ENCODE measurements at regions not wholly inside any gene's neighbourhood (a gene's known extent, or its start where the extent isn't known, plus 50 kb on each side); places are given as distances from the start of the nearest gene placed in this dataset.

GRCh38 chrY:8656515-8656914 lies 680.7 kb upstream of the TSPY4 start:
- Histone ChIP-seq H3K36me3 (no peaks in the 10 kb centered on the region), H3K9me3 (no peaks in the 10 kb centered on the region), H3K4me1 (no peaks in the 10 kb centered on the region), H3K4me3 (no peak overlapping the region), H3K27ac (no peak overlapping the region), H3K27me3 (no peaks in the 10 kb centered on the region)
- TF ChIP-seq CTCF (IDR thresholded peaks at IDR 0.05): no peak
- intact Hi-C loops (cut with DNase I): no loop called here
- no peak for FAIRE-seq
- no peak for DNase-seq
- WGBS, 2 donors: 38% methylated on average over 5 of the region's 5 CpGs; no CpG with 5 or more reads in 1 of the 2 donors
- ATAC-seq: no peak

- ATAC-seq (no peak), FAIRE-seq (no peak), DNase-seq (no peak)
- H3K36me3 ChIP-seq: no peaks in the 10 kb centered on the region
- no peaks in the 10 kb centered on the region for H3K27me3 ChIP-seq
- H3K27ac ChIP-seq: no peak overlapping the region
- no peak overlapping the region for H3K4me3 ChIP-seq
- TF ChIP-seq CTCF (IDR thresholded peaks at IDR 0.05): no peak
- no peaks in the 10 kb centered on the region for H3K9me3 ChIP-seq
- intact Hi-C loops (cut with DNase I): no loop called here
- WGBS, 2 donors: 75% methylated on average over 6 of the region's 6 CpGs; no CpG with 5 or more reads in 1 of the 2 donors
- no peaks in the 10 kb centered on the region for H3K4me1 ChIP-seq
These were observed 677.5 kb upstream of the TSPY4 start for GRCh38 chrY:8659721-8660120.

GRCh38 chrY:8673896-8674295 lies 663.4 kb upstream of the TSPY4 start:
- ATAC-seq (no peak), DNase-seq (no peak), FAIRE-seq (no peak)
- 64% methylated on average over 14 of the region's 14 CpGs; no CpG with 5 or more reads in 1 of the 2 donors for WGBS, 2 donors
- Histone ChIP-seq H3K27me3 (no peaks in the 10 kb centered on the region), H3K4me1 (no peaks in the 10 kb centered on the region), H3K9me3 (no peaks in the 10 kb centered on the region), H3K27ac (no peak overlapping the region), H3K4me3 (no peak overlapping the region), H3K36me3 (no peaks in the 10 kb centered on the region)
- TF ChIP-seq CTCF (IDR thresholded peaks at IDR 0.05): no peak
- intact Hi-C loops (cut with DNase I): no loop called here

GRCh38 chrY:8677336-8677935 lies 659.8 kb upstream of the TSPY4 start:
- intact Hi-C loops (cut with DNase I): no loop called here
- Histone ChIP-seq H3K4me3 (no peak overlapping the region), H3K27ac (no peak overlapping the region), H3K36me3 (no peaks in the 10 kb centered on the region), H3K4me1 (no peaks in the 10 kb centered on the region), H3K9me3 (no peaks in the 10 kb centered on the region), H3K27me3 (no peaks in the 10 kb centered on the region)
- no peak for TF ChIP-seq CTCF (IDR thresholded peaks at IDR 0.05)
- FAIRE-seq: no peak
- DNase-seq: no peak
- no peak for ATAC-seq
- WGBS, 2 donors: 52% methylated on average over 5 of the region's 5 CpGs; no CpG with 5 or more reads in 1 of the 2 donors

- Histone ChIP-seq H3K27ac (no peak overlapping the region), H3K4me3 (no peak overlapping the region), H3K36me3 (no peaks in the 10 kb centered on the region), H3K4me1 (no peaks in the 10 kb centered on the region), H3K27me3 (no peaks in the 10 kb centered on the region), H3K9me3 (no peaks in the 10 kb centered on the region)
- FAIRE-seq (no peak), DNase-seq (no peak), ATAC-seq (no peak)
- WGBS, 2 donors: 67% methylated on average over 5 of the region's 5 CpGs; no CpG with 5 or more reads in 1 of the 2 donors
- no peak for TF ChIP-seq CTCF (IDR thresholded peaks at IDR 0.05)
- intact Hi-C loops (cut with DNase I): no loop called here
These were observed 650.1 kb upstream of the TSPY4 start for GRCh38 chrY:8687154-8687553.

Measured in pancreas (tissue), 10 donors.